Epidermal melanocyte (primary cell): ENCODE measurements at regions not wholly inside any gene's neighbourhood (a gene's known extent, or its start where the extent isn't known, plus 50 kb on each side); places are given as distances from the start of the nearest gene placed in this dataset.

Source experiments
- DNase-seq: peaks from one replicate; pipeline ENCODE4 v3.0.0; 2011; ENCODE audit warnings: low spot score; ENCODE audit not compliant: insufficient read length

GRCh38 chr9:118561051-118561450, 808.2 kb downstream of the BRINP1 start:
- no peak for DNase-seq

GRCh38 chr9:118563677-118564076, 805.6 kb downstream of the BRINP1 start:
- no peak for DNase-seq

- no peak for DNase-seq
Observed at GRCh38 chr9:118567861-118568260, 801.4 kb downstream of the BRINP1 start.

- no peak for DNase-seq
Observed at GRCh38 chr9:118568704-118569103, 800.5 kb downstream of the BRINP1 start.

GRCh38 chr9:118569148-118569547, 800.1 kb downstream of the BRINP1 start:
- DNase-seq, result no peak

- no peak for DNase-seq
Observed at GRCh38 chr9:118570066-118570465, 799.2 kb downstream of the BRINP1 start.

- no peak for DNase-seq
Observed at GRCh38 chr9:118575341-118576070, 793.7 kb downstream of the BRINP1 start.

- DNase-seq, result no peak
Observed at GRCh38 chr9:118577121-118577520, 792.1 kb downstream of the BRINP1 start.

GRCh38 chr9:118578467-118578866, 790.8 kb downstream of the BRINP1 start:
- DNase-seq, result no peak

GRCh38 chr9:118583414-118583813, 785.8 kb downstream of the BRINP1 start:
- DNase-seq, result no peak

- no peak for DNase-seq
Observed at GRCh38 chr9:118586978-118587377, 782.3 kb downstream of the BRINP1 start.

GRCh38 chr9:118594428-118594827, 774.8 kb downstream of the BRINP1 start:
- no peak for DNase-seq

GRCh38 chr9:118595719-118596305, 773.4 kb downstream of the BRINP1 start:
- peak; percentile 27 for DNase-seq

GRCh38 chr9:118596374-118597015, 772.7 kb downstream of the BRINP1 start:
- no peak for DNase-seq

- DNase-seq, result no peak
Observed at GRCh38 chr9:118606668-118607067, 762.6 kb downstream of the BRINP1 start.

- DNase-seq, result peak; percentile 20
Observed at GRCh38 chr9:118609355-118610044, 759.7 kb downstream of the BRINP1 start.

GRCh38 chr9:118612201-118612600, 757.0 kb downstream of the BRINP1 start:
- DNase-seq, result no peak

- no peak for DNase-seq
Observed at GRCh38 chr9:118613996-118614395, 755.2 kb downstream of the BRINP1 start.

- DNase-seq, result no peak
Observed at GRCh38 chr9:118618084-118618483, 751.2 kb downstream of the BRINP1 start.

- DNase-seq, result no peak
Observed at GRCh38 chr9:118618849-118619248, 750.4 kb downstream of the BRINP1 start.

GRCh38 chr9:118624608-118625007, 744.6 kb downstream of the BRINP1 start:
- no peak for DNase-seq

GRCh38 chr9:118630079-118630478, 739.2 kb downstream of the BRINP1 start:
- DNase-seq, result no peak
